Bronchial epithelial cell (primary cell): ENCODE measurements at regions not wholly inside any gene's neighbourhood (a gene's known extent, or its start where the extent isn't known, plus 50 kb on each side); places are given as distances from the start of the nearest gene placed in this dataset.

ENCODE experiments used
- DNase-seq: peaks from one replicate; pipeline ENCODE4 v3.0.0-alpha.2; 2010; ENCODE audit warnings: low read depth
- FAIRE-seq: peaks from 2 replicates; lab custom pipeline; 2011; peaks lifted over from hg19 to GRCh38; lab: Jason Lieb, UNC
- H3K27me3 ChIP-seq: 2 replicates; pipeline ENCODE4 v1.5.1; 2011; ENCODE audit warnings: low read length; ENCODE audit not compliant: control insufficient read depth, insufficient read depth
- H3K36me3 ChIP-seq: 2 replicates; pipeline ENCODE4 v1.5.1; 2011; ENCODE audit warnings: low read length; ENCODE audit not compliant: control insufficient read depth, insufficient read depth
- H3K4me3 ChIP-seq: 2 replicates; pipeline ENCODE4 v1.5.1; 2011; ENCODE audit warnings: mild to moderate bottlenecking, low read depth, low read length, control low read depth
- CTCF ChIP-seq: IDR thresholded peaks from 2 replicates; pipeline ENCODE4 v1.5.1; 2011; ENCODE audit warnings: mild to moderate bottlenecking, moderate library complexity, low read length, control low read depth, inconsistent platforms; ENCODE audit not compliant: insufficient read depth, severe bottlenecking

DNA sequence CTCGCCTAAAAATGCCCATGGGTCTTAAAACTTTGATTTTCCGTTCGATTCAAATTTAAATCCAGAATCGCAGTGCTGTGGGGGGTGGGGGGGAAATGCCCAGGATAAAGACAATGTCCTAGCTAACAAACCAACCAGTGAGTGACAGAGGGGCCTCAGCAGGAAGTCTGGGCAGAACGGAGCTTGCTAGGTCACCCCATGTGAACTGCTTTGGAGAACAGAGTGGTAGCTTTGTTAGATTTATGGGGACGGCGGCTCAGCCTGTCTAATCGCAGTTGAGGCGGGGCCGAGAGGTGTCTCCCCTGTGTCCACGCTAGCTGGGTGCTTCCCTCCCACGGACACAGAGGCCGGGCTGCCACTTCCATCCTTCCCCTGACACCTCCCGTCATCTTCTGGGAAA is 243.9 kb downstream of the CTTN start:
- Histone ChIP-seq H3K36me3 (no peaks in the 10 kb centered on the region), H3K4me3 (no peak overlapping the region), H3K27me3 (no peaks in the 10 kb centered on the region)
- FAIRE-seq (no peak), DNase-seq (no peak)
- no peak for TF ChIP-seq CTCF

DNA sequence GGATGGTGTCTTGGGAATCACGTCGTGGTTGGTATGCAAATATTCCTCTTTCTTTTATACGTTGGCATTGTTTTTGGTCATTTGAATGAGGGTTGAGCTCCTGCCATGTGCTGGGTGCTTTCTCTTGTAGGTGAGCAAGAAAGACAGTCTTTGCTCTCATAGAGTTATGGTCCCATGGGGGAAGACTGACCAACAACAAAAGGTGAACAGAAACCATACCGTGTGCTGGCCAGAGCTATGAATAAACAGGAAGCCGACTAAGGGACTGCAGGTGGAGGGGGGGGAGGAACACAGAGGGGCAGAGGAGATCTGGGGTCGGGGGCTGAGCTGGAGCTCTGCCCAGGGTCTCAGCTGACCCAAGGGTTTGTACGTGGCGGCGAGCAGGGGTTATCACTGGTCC is 245.3 kb downstream of the CTTN start:
- no peak for TF ChIP-seq CTCF
- Histone ChIP-seq H3K4me3 (no peak overlapping the region), H3K27me3 (no peaks in the 10 kb centered on the region), H3K36me3 (no peaks in the 10 kb centered on the region)
- FAIRE-seq (no peak), DNase-seq (no peak)

- Histone ChIP-seq H3K36me3 (no peaks in the 10 kb centered on the region), H3K4me3 (no peak overlapping the region), H3K27me3 (no peaks in the 10 kb centered on the region)
- no peak for DNase-seq
- no peak for FAIRE-seq
- TF ChIP-seq CTCF: no peak
Observed at GRCh38 chr11:70644343-70645060, 246.2 kb downstream of the CTTN start.

DNA sequence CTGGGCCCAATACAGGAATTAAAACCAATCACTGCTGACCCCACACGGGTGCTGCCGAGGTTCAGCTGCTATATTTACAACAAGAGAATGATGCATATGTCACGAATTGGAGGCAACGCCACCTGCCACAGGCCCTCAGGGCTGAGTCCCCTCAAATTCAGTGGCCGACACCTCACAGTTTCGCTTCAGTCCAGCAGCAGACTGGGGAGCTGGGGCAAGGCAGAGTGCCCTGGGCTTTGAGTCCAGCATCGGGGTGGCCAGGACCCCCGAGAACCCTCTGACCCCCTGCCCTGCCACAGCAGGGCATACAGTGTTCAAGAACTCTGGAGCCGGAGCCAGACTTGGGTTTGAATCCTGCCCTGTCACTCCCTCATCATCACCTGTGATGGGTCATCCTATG is 247.2 kb downstream of the CTTN start:
- Histone ChIP-seq H3K27me3 (no peaks in the 10 kb centered on the region), H3K36me3 (no peaks in the 10 kb centered on the region), H3K4me3 (no peak overlapping the region)
- FAIRE-seq: no peak
- DNase-seq: no peak
- no peak for TF ChIP-seq CTCF

DNA sequence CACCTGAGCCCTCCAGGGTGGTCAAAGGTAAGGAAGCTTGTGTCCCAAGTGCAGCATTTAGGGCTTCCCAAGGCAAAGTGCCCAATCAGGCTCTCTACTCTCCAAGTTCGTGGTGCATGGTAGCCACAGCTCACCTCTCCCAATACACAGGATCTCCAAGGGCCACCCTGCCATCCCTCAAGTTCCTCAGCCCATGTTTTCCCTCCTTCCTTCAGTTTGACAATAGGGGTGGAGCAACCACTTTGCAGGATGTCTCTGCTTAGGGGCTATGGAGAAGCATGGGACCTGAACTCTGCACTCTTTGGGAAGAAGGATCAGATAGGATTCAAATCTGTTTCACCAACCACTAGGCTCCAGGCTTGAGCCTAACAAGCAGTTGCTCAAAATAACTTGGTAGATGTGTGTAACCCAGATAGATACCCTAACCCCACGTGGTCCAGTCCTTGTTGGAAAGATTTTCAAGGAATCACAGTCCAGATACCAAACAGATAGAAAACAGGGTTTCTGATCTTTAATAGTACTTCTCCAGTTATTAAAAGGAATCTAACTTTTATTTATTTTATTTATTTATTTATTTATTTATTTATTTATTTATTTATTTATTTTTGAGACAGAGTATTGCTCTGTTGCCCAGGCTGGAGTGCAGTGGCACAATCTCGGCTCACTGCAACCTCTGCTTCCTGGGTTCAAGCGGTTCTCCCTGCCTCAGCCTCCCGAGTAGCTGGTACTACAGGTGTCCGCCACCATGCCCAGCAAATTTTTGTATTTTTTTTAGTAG is 248.1 kb downstream of the CTTN start:
- FAIRE-seq (no peak), DNase-seq (no peak)
- Histone ChIP-seq H3K4me3 (no peak overlapping the region), H3K27me3 (no peaks in the 10 kb centered on the region), H3K36me3 (no peaks in the 10 kb centered on the region)
- TF ChIP-seq CTCF: no peak
